Panc1 (cell line): ENCODE measurements at regions not wholly inside any gene's neighbourhood (a gene's known extent, or its start where the extent isn't known, plus 50 kb on each side); places are given as distances from the start of the nearest gene placed in this dataset.

ENCODE experiments used
- POLR2AphosphoS5 ChIP-seq: IDR thresholded peaks from 2 replicates; pipeline ENCODE4 v1.6.1; 2012; ENCODE audit warnings: mild to moderate bottlenecking, low read depth, low read length, moderate library complexity
- TCF7L2 ChIP-seq: IDR thresholded peaks from 2 replicates; pipeline ENCODE4 v1.6.1; 2011; ENCODE audit warnings: mild to moderate bottlenecking, low read depth, low read length, inconsistent platforms
- TF ChIP-seq, protein P1 (sequence below): fragments of 450-650 bp; IDR thresholded peaks from 2 replicates; pipeline ENCODE4 v1.5.1; 2017; ENCODE audit warnings: mild to moderate bottlenecking

DNA sequence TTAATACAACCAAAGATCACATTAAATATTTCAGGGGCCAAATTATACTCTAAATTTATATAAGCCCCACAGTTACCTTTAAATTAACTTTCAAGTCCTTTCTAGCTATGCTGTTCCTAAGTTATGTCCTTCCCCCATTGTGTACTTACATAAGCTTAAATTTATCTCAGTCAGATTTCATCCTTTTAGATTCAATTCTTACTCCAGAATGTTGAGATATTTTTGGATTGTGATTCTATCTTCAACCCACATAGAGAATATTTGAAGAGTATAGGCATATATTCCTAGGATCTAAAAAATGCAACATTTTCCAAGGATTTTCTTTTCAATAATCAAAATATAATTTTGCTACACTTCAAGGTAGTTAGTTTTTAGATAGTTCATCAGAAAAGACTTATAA lies 242.8 kb downstream of the KCNE4 start:
- TF ChIP-seq, protein P1, sequence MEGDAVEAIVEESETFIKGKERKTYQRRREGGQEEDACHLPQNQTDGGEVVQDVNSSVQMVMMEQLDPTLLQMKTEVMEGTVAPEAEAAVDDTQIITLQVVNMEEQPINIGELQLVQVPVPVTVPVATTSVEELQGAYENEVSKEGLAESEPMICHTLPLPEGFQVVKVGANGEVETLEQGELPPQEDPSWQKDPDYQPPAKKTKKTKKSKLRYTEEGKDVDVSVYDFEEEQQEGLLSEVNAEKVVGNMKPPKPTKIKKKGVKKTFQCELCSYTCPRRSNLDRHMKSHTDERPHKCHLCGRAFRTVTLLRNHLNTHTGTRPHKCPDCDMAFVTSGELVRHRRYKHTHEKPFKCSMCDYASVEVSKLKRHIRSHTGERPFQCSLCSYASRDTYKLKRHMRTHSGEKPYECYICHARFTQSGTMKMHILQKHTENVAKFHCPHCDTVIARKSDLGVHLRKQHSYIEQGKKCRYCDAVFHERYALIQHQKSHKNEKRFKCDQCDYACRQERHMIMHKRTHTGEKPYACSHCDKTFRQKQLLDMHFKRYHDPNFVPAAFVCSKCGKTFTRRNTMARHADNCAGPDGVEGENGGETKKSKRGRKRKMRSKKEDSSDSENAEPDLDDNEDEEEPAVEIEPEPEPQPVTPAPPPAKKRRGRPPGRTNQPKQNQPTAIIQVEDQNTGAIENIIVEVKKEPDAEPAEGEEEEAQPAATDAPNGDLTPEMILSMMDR: no peak
- TF ChIP-seq TCF7L2 (no peak), POLR2AphosphoS5 (no peak)
